GM12878 (cell line): ENCODE measurements at regions not wholly inside any gene's neighbourhood (a gene's known extent, or its start where the extent isn't known, plus 50 kb on each side); places are given as distances from the start of the nearest gene placed in this dataset.

ENCODE experiments used
- EED ChIP-seq: sonication (generic); IDR thresholded peaks from 2 replicates; pipeline ENCODE4 v1.6.1; 2016; ENCODE audit warnings: antibody characterized with exemption, low read depth
- FOXM1 ChIP-seq: IDR thresholded peaks from 2 replicates; pipeline ENCODE4 v1.6.1; 2012; ENCODE audit warnings: low read depth, mild to moderate bottlenecking, inconsistent platforms, low read length, moderate library complexity
- NFYA ChIP-seq: IDR thresholded peaks from 2 replicates; pipeline ENCODE4 v1.6.1; 2011; ENCODE audit warnings: low read depth, mild to moderate bottlenecking, low read length, improper control_type of control experiment, borderline replicate concordance
- POLR2AphosphoS2 ChIP-seq: IDR thresholded peaks from 2 replicates; pipeline ENCODE4 v1.6.1; 2011; ENCODE audit warnings: low read depth, mild to moderate bottlenecking, low read length, improper control_type of control experiment, moderate library complexity
- RAD51 ChIP-seq: fragments of 450-650 bp; IDR thresholded peaks from 2 replicates; pipeline ENCODE4 v1.6.1; 2016; ENCODE audit warnings: moderate library complexity, mild to moderate bottlenecking, inconsistent platforms
- SP1 ChIP-seq: IDR thresholded peaks from one replicate; pipeline ENCODE4 v1.6.1; 2011; ENCODE audit warnings: low read depth, low read length
- STAT3 ChIP-seq: IDR thresholded peaks from 2 replicates; pipeline ENCODE4 v1.6.1; 2011; ENCODE audit warnings: low read depth, low read length, improper control_type of control experiment
- TCF12 ChIP-seq: IDR thresholded peaks from 2 replicates; pipeline ENCODE4 v1.6.1; 2011; ENCODE audit warnings: low read depth, mild to moderate bottlenecking, low read length
- TF ChIP-seq, protein P1 (sequence below): fragments of 450-650 bp; IDR thresholded peaks from 2 replicates; pipeline ENCODE4 v1.6.1; 2017; ENCODE audit warnings: mild to moderate bottlenecking
- TF ChIP-seq, protein P2 (sequence below): fragments of 450-650 bp; IDR thresholded peaks from 2 replicates; pipeline ENCODE4 v1.6.1; 2014; ENCODE audit warnings: mild to moderate bottlenecking
- TF ChIP-seq, protein P3 (sequence below): fragments of 450-650 bp; IDR thresholded peaks from 2 replicates; pipeline ENCODE4 v1.6.1; 2016; ENCODE audit warnings: mild to moderate bottlenecking

- TF ChIP-seq STAT3 (no peak), POLR2AphosphoS2 (no peak), FOXM1 (no peak), RAD51 (no peak), EED (no peak), SP1 (no peak), NFYA (no peak), TCF12 (no peak)
- TF ChIP-seq, protein P1, sequence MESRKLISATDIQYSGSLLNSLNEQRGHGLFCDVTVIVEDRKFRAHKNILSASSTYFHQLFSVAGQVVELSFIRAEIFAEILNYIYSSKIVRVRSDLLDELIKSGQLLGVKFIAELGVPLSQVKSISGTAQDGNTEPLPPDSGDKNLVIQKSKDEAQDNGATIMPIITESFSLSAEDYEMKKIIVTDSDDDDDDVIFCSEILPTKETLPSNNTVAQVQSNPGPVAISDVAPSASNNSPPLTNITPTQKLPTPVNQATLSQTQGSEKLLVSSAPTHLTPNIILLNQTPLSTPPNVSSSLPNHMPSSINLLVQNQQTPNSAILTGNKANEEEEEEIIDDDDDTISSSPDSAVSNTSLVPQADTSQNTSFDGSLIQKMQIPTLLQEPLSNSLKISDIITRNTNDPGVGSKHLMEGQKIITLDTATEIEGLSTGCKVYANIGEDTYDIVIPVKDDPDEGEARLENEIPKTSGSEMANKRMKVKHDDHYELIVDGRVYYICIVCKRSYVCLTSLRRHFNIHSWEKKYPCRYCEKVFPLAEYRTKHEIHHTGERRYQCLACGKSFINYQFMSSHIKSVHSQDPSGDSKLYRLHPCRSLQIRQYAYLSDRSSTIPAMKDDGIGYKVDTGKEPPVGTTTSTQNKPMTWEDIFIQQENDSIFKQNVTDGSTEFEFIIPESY, result no peak
- TF ChIP-seq, protein P2, sequence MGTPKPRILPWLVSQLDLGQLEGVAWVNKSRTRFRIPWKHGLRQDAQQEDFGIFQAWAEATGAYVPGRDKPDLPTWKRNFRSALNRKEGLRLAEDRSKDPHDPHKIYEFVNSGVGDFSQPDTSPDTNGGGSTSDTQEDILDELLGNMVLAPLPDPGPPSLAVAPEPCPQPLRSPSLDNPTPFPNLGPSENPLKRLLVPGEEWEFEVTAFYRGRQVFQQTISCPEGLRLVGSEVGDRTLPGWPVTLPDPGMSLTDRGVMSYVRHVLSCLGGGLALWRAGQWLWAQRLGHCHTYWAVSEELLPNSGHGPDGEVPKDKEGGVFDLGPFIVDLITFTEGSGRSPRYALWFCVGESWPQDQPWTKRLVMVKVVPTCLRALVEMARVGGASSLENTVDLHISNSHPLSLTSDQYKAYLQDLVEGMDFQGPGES, result no peak
- TF ChIP-seq, protein P3, sequence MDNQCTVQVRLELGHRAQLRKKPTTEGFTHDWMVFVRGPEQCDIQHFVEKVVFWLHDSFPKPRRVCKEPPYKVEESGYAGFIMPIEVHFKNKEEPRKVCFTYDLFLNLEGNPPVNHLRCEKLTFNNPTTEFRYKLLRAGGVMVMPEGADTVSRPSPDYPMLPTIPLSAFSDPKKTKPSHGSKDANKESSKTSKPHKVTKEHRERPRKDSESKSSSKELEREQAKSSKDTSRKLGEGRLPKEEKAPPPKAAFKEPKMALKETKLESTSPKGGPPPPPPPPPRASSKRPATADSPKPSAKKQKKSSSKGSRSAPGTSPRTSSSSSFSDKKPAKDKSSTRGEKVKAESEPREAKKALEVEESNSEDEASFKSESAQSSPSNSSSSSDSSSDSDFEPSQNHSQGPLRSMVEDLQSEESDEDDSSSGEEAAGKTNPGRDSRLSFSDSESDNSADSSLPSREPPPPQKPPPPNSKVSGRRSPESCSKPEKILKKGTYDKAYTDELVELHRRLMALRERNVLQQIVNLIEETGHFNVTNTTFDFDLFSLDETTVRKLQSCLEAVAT, result no peak
These were observed 1386.7 kb downstream of the SLITRK5 start (continued) for GRCh38 chr13:89057862-89058261.
